EH (cell line): ENCODE measurements at regions not wholly inside any gene's neighbourhood (a gene's known extent, or its start where the extent isn't known, plus 50 kb on each side); places are given as distances from the start of the nearest gene placed in this dataset.

Experiments used
- DNase-seq: peaks from one replicate; pipeline ENCODE4 v3.0.0-alpha.2; 2015; ENCODE audit warnings: low read depth

- no peak for DNase-seq
Observed at GRCh38 chr18:69330385-69331005, 70.2 kb upstream of the DOK6 start.

- DNase-seq = no peak
Observed at GRCh38 chr18:69349912-69350597, 50.6 kb upstream of the DOK6 start.
